Spleen (tissue), 7 donors: ENCODE measurements at regions not wholly inside any gene's neighbourhood (a gene's known extent, or its start where the extent isn't known, plus 50 kb on each side); places are given as distances from the start of the nearest gene placed in this dataset.

ENCODE experiments used
- POLR2A ChIP-seq, 3 donors: fragments of 450-650 bp; IDR thresholded peaks; one replicate each; pipeline ENCODE4 v1.5.1; 2017; ENCODE audit warnings: antibody characterized with exemption in 3 of 3, mild to moderate bottlenecking in 1 of 3
- POLR2AphosphoS5 ChIP-seq, 3 donors: sonication (generic); formaldehyde crosslinking; IDR thresholded peaks; one replicate each; pipeline ENCODE4 v1.5.1; 2017; ENCODE audit warnings: antibody characterized with exemption in 3 of 3
- TF ChIP-seq, protein P1 (sequence below), 11 experiments: fragments of 200-600 bp in 7 of 11; fragments of 450-650 bp in 4 of 11; sonication (generic) in 4 of 11; IDR thresholded peaks in 8 of 11; conservative IDR thresholded peaks in 3 of 11; 1 replicate in 7 of 11; 2 replicates in 4 of 11; pipeline versions ENCODE4 v1.4.0 to v1.8.0; 2016 to 2021; ENCODE audit warnings: antibody characterized with exemption in 11 of 11, inconsistent platforms in 4 of 11, mild to moderate bottlenecking in 1 of 11
- donor health status: DM: no; HTN: no; CAD: no; lungs with moderate emphysema.
- donor health status: DM: no; HTN: no; CAD: no.
- donor health status: DM: no; HTN: no; CAD: no.

DNA sequence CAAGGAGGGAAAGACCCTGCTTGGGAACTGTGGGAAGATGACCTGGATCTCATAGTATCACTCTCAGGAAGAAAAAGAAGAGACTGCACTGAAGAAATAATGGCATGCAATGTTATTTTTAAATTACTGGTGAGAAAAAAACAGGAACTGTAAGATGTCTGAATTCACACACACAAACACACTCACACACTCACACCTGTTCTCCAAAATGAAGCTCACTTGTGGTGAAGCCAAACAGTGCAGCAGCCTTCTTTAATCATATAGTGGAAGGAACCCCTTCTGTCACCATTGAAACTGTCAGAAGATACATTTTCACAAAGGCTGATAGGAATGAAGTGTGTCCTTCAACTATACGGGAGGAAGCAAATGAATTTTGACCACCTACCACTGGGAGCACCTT, 156.5 kb upstream of the GHITM start:
- TF ChIP-seq, protein P1, sequence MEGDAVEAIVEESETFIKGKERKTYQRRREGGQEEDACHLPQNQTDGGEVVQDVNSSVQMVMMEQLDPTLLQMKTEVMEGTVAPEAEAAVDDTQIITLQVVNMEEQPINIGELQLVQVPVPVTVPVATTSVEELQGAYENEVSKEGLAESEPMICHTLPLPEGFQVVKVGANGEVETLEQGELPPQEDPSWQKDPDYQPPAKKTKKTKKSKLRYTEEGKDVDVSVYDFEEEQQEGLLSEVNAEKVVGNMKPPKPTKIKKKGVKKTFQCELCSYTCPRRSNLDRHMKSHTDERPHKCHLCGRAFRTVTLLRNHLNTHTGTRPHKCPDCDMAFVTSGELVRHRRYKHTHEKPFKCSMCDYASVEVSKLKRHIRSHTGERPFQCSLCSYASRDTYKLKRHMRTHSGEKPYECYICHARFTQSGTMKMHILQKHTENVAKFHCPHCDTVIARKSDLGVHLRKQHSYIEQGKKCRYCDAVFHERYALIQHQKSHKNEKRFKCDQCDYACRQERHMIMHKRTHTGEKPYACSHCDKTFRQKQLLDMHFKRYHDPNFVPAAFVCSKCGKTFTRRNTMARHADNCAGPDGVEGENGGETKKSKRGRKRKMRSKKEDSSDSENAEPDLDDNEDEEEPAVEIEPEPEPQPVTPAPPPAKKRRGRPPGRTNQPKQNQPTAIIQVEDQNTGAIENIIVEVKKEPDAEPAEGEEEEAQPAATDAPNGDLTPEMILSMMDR (IDR thresholded peaks at IDR 0.05 in 8 of 11, conservative IDR thresholded peaks at IDR 0.05 in 3 of 11): no peak
- TF ChIP-seq POLR2A (IDR thresholded peaks at IDR 0.05) (no peak), POLR2AphosphoS5 (IDR thresholded peaks at IDR 0.05) (no peak)
